Activated CD4-positive, alpha-beta memory T cell treated with anti-CD3 and anti-CD28 coated beads for 36 hours (primary cell): ENCODE measurements at regions not wholly inside any gene's neighbourhood (a gene's known extent, or its start where the extent isn't known, plus 50 kb on each side); places are given as distances from the start of the nearest gene placed in this dataset.

Experiments used
- CTCF ChIA-PET: fragments of 350-600 bp; sonication (Branson Sonifier 250); formaldehyde crosslinking; loops from one replicate; lab custom pipeline; 2021; ENCODE audit warnings: antibody characterized with exemption, inconsistent platforms; lab: Charles Lee
- POLR2A ChIA-PET: fragments of 350-600 bp; sonication (Branson Sonifier 250); formaldehyde crosslinking; loops from one replicate; lab custom pipeline; 2021; ENCODE audit warnings: antibody characterized with exemption; lab: Charles Lee
- DNase-seq: peaks from one replicate; pipeline ENCODE4 v3.0.0-alpha.2; 2020
- H3K27ac Mint-ChIP-seq: one replicate; pipeline ENCODE4 v1.8.0; 2021; ENCODE audit warnings: mixed read lengths
- H3K27me3 Mint-ChIP-seq: one replicate; pipeline ENCODE4 v1.8.0; 2021; ENCODE audit warnings: mixed read lengths
- H3K36me3 Mint-ChIP-seq: one replicate; pipeline ENCODE4 v1.8.0; 2021; ENCODE audit warnings: mixed read lengths
- H3K4me1 Mint-ChIP-seq: one replicate; pipeline ENCODE4 v1.8.0; 2021; ENCODE audit warnings: low read depth, mixed read lengths
- H3K4me3 Mint-ChIP-seq: one replicate; pipeline ENCODE4 v1.8.0; 2021; ENCODE audit warnings: mild to moderate bottlenecking, mixed read lengths
- H3K9me3 Mint-ChIP-seq: one replicate; pipeline ENCODE4 v1.8.0; 2021; ENCODE audit warnings: mixed read lengths
- intact Hi-C: fragments of 100-400 bp; cut with micrococcal nuclease; formaldehyde crosslinking; loops from one replicate; pipeline ENCODE4 v1.15.1; 2023

GRCh38 chr11:33545931-33546330 is 154.7 kb downstream of the C11orf91 start:
- Mint-ChIP-seq H3K36me3 (no peaks in the 10 kb centered on the region), H3K9me3 (no peaks in the 10 kb centered on the region), H3K27me3 (peaks cover 34% of the 10 kb centered on the region), H3K4me1 (no peaks in the 10 kb centered on the region), H3K4me3 (no peak overlapping the region), H3K27ac (no peak overlapping the region)
- ChIA-PET POLR2A (no interaction called here), CTCF (interaction anchor here (1.4 kb wide), 1 partner anchor 197 kb away, joined by 7 read pairs; no protein-coding TSS in a partner anchor)
- intact Hi-C loops = loop anchor here (10.0 kb wide), 1 partner anchor 181 kb away; no protein-coding TSS in a partner anchor
- DNase-seq = no peak

- intact Hi-C loops = loop anchor here (5.0 to 10.0 kb wide), 2 partner anchors 180 to 193 kb away; partner anchors contain the start of gene CD59
- CTCF ChIA-PET = interaction anchor here (1.4 to 3.0 kb wide), 3 partner anchors 143 to 198 kb away, joined by 5 to 21 read pairs (median 7); no protein-coding TSS in a partner anchor
Measured at GRCh38 chr11:33544593-33545373, 155.8 kb downstream of the C11orf91 start.

GRCh38 chr11:33543823-33544222 is 156.8 kb downstream of the C11orf91 start:
- Mint-ChIP-seq H3K36me3 (no peaks in the 10 kb centered on the region), H3K4me1 (no peaks in the 10 kb centered on the region), H3K27ac (no peak overlapping the region), H3K9me3 (no peaks in the 10 kb centered on the region), H3K4me3 (no peak overlapping the region), H3K27me3 (peaks cover 33% of the 10 kb centered on the region)
- no peak for DNase-seq
- intact Hi-C loops = loop anchor here (1.0 to 10.0 kb wide), 3 partner anchors 144 to 193 kb away; partner anchors contain the start of gene CD59
- ChIA-PET CTCF (interaction anchor here (0.8 to 3.0 kb wide), 3 partner anchors 76 to 199 kb away, joined by 3 to 21 read pairs (median 5); no protein-coding TSS in a partner anchor), POLR2A (no interaction called here)

More at GRCh38 chr11:33544593-33545373, 155.8 kb downstream of the C11orf91 start:
- POLR2A ChIA-PET = no interaction called here
- H3K9me3 Mint-ChIP-seq = no peaks in the 10 kb centered on the region
- peaks cover 31% of the 10 kb centered on the region for H3K27me3 Mint-ChIP-seq
- no peaks in the 10 kb centered on the region for H3K36me3 Mint-ChIP-seq
- no peak overlapping the region for H3K27ac Mint-ChIP-seq
- H3K4me1 Mint-ChIP-seq = no peaks in the 10 kb centered on the region
- no peak overlapping the region for H3K4me3 Mint-ChIP-seq
- no peak for DNase-seq

- Mint-ChIP-seq H3K27ac (no peak overlapping the region), H3K4me3 (no peak overlapping the region), H3K4me1 (no peaks in the 10 kb centered on the region), H3K27me3 (peaks cover 29% of the 10 kb centered on the region), H3K36me3 (no peaks in the 10 kb centered on the region), H3K9me3 (no peaks in the 10 kb centered on the region)
- ChIA-PET CTCF (interaction anchor here (1.0 to 3.0 kb wide), 5 partner anchors 143 to 288 kb away, joined by 3 to 21 read pairs (median 4); no protein-coding TSS in a partner anchor), POLR2A (no interaction called here)
- intact Hi-C loops = loop anchor here (1.0 to 10.0 kb wide), 3 partner anchors 145 to 194 kb away; partner anchors contain the start of gene CD59
- peak; percentile 52 for DNase-seq
Measured at GRCh38 chr11:33542921-33543320, 157.7 kb downstream of the C11orf91 start.

- Mint-ChIP-seq H3K27me3 (peaks cover 38% of the 10 kb centered on the region), H3K9me3 (no peaks in the 10 kb centered on the region), H3K4me1 (no peaks in the 10 kb centered on the region), H3K27ac (no peak overlapping the region), H3K4me3 (no peak overlapping the region), H3K36me3 (no peaks in the 10 kb centered on the region)
- ChIA-PET POLR2A (no interaction called here), CTCF (interaction anchor here (1.0 kb wide), 1 partner anchor 201 kb away, joined by 3 read pairs; no protein-coding TSS in a partner anchor)
- intact Hi-C loops = loop anchor here (2.0 to 10.0 kb wide), 3 partner anchors 176 to 288 kb away; partner anchors contain the start of gene CD59
- no peak for DNase-seq
Measured at GRCh38 chr11:33540946-33541915, 159.4 kb downstream of the C11orf91 start.

GRCh38 chr11:33540427-33540826 is 160.2 kb downstream of the C11orf91 start:
- peaks cover 39% of the 10 kb centered on the region for H3K27me3 Mint-ChIP-seq
- no peaks in the 10 kb centered on the region for H3K4me1 Mint-ChIP-seq
- H3K36me3 Mint-ChIP-seq = no peaks in the 10 kb centered on the region
- POLR2A ChIA-PET = no interaction called here
- H3K27ac Mint-ChIP-seq = no peak overlapping the region
- no peak for DNase-seq
- H3K4me3 Mint-ChIP-seq = no peak overlapping the region
- intact Hi-C loops = loop anchor here (2.0 to 10.0 kb wide), 3 partner anchors 176 to 288 kb away; partner anchors contain the start of gene CD59
- no peaks in the 10 kb centered on the region for H3K9me3 Mint-ChIP-seq
- CTCF ChIA-PET = interaction anchor here (1.0 kb wide), 1 partner anchor 202 kb away, joined by 3 read pairs; no protein-coding TSS in a partner anchor

GRCh38 chr11:33539751-33540150 is 160.9 kb downstream of the C11orf91 start:
- CTCF ChIA-PET = no interaction called here
- Mint-ChIP-seq H3K27ac (no peak overlapping the region), H3K27me3 (peaks cover 37% of the 10 kb centered on the region), H3K4me3 (no peak overlapping the region), H3K36me3 (no peaks in the 10 kb centered on the region), H3K9me3 (no peaks in the 10 kb centered on the region), H3K4me1 (no peaks in the 10 kb centered on the region)
- DNase-seq = no peak
- intact Hi-C loops = loop anchor here (2.0 to 10.0 kb wide), 3 partner anchors 175 to 289 kb away; partner anchors contain the start of gene CD59
- POLR2A ChIA-PET = no interaction called here

GRCh38 chr11:33538726-33539125 is 161.9 kb downstream of the C11orf91 start:
- POLR2A ChIA-PET = no interaction called here

GRCh38 chr11:33536178-33536577 is 164.4 kb downstream of the C11orf91 start:
- H3K4me1 Mint-ChIP-seq = no peaks in the 10 kb centered on the region
- CTCF ChIA-PET = interaction anchor here (2.0 kb wide), 1 partner anchor 271 kb away, joined by 5 read pairs; no protein-coding TSS in a partner anchor
- no peak overlapping the region for H3K27ac Mint-ChIP-seq
- H3K9me3 Mint-ChIP-seq = no peaks in the 10 kb centered on the region
- H3K36me3 Mint-ChIP-seq = no peaks in the 10 kb centered on the region
- intact Hi-C loops = no loop called here
- POLR2A ChIA-PET = no interaction called here
- peaks cover 23% of the 10 kb centered on the region for H3K27me3 Mint-ChIP-seq
- DNase-seq = no peak
- H3K4me3 Mint-ChIP-seq = no peak overlapping the region

More at GRCh38 chr11:33538726-33539125, 161.9 kb downstream of the C11orf91 start:
- H3K27me3 Mint-ChIP-seq = peaks cover 36% of the 10 kb centered on the region
- no peaks in the 10 kb centered on the region for H3K36me3 Mint-ChIP-seq
- no peak overlapping the region for H3K4me3 Mint-ChIP-seq
- H3K27ac Mint-ChIP-seq = no peak overlapping the region
- no peak for DNase-seq
- no peaks in the 10 kb centered on the region for H3K9me3 Mint-ChIP-seq
- H3K4me1 Mint-ChIP-seq = no peaks in the 10 kb centered on the region
- intact Hi-C loops = no loop called here
- CTCF ChIA-PET = interaction anchor here (0.6 kb wide), 1 partner anchor 26 kb away, joined by 3 read pairs; no protein-coding TSS in a partner anchor

- Mint-ChIP-seq H3K4me1 (no peaks in the 10 kb centered on the region), H3K27ac (no peak overlapping the region), H3K27me3 (peaks cover 26% of the 10 kb centered on the region), H3K36me3 (no peaks in the 10 kb centered on the region), H3K4me3 (no peak overlapping the region), H3K9me3 (no peaks in the 10 kb centered on the region)
- DNase-seq = no peak
- CTCF ChIA-PET = interaction anchor here (2.0 kb wide), 1 partner anchor 273 kb away, joined by 5 read pairs; no protein-coding TSS in a partner anchor
- POLR2A ChIA-PET = no interaction called here
- intact Hi-C loops = no loop called here
Measured at GRCh38 chr11:33534575-33534974, 166.1 kb downstream of the C11orf91 start.

- Mint-ChIP-seq H3K4me1 (no peaks in the 10 kb centered on the region), H3K4me3 (no peak overlapping the region), H3K27me3 (peaks cover 22% of the 10 kb centered on the region), H3K36me3 (no peaks in the 10 kb centered on the region), H3K9me3 (peaks cover under 1% of the 10 kb centered on the region), H3K27ac (no peak overlapping the region)
- intact Hi-C loops = no loop called here
- CTCF ChIA-PET = interaction anchor here (0.6 kb wide), 1 partner anchor 207 kb away, joined by 4 read pairs; no protein-coding TSS in a partner anchor
- no peak for DNase-seq
- POLR2A ChIA-PET = no interaction called here
Measured at GRCh38 chr11:33533386-33534052, 167.1 kb downstream of the C11orf91 start.
